ENCODE measurements at regions not wholly inside any gene's neighbourhood (a gene's known extent, or its start where the extent isn't known, plus 50 kb on each side); places are given as distances from the start of the nearest gene placed in this dataset.

GRCh38 chr3:193909387-193909786, 226.6 kb upstream of the HES1 start:
- peaks cover 13% of the 10 kb centered on the region for H3K27me3 Mint-ChIP-seq (ENCODE audit: low read depth)
- peaks cover 24 to 26% of the 10 kb centered on the region in 2 experiments for H3K4me1 Mint-ChIP-seq

More at GRCh38 chr3:193909387-193909786, 226.6 kb upstream of the HES1 start:
- no CpG with 5 or more reads among the region's 2 CpGs for WGBS (ENCODE audit: extremely low coverage, insufficient read length, low lambda C conversion rate)
- Histone ChIP-seq H2AFZ (ENCODE audit: low read length) (no peak overlapping the region), H2BK15ac (ENCODE audit: low read depth, low read length) (no peak overlapping the region), H3K23ac (ENCODE audit: insufficient read length, low read depth, low read length) (no peak overlapping the region), H3K9ac (ENCODE audit: extremely low read depth, insufficient read length, low read length) (no peak overlapping the region), H3K4ac (ENCODE audit: low read depth, low read length) (no peak overlapping the region), H2BK5ac (ENCODE audit: insufficient read length, low read length) (no peak overlapping the region), H3T11ph (ENCODE audit: low read length) (no peak overlapping the region), H2AK5ac (ENCODE audit: insufficient read length, low read length) (no peak overlapping the region), H3K27me3 (ENCODE audit: insufficient read depth, low read length) (no peaks in the 10 kb centered on the region), H3K27ac (ENCODE audit: insufficient read length, low read depth, low read length) (no peak overlapping the region), H4K8ac (replicated peaks; ENCODE audit: insufficient read length, low read depth, low read length) (no peak overlapping the region), H4K91ac (ENCODE audit: insufficient read length, low read depth, low read length) (no peak overlapping the region), H2BK20ac (ENCODE audit: low read depth, low read length, poor library complexity, severe bottlenecking) (no peak overlapping the region), H3K14ac (ENCODE audit: insufficient read depth, low read length) (no peak overlapping the region), H4K20me1 (ENCODE audit: control insufficient read depth, insufficient read depth, insufficient read length) (no peaks in the 10 kb centered on the region), H3K18ac (ENCODE audit: insufficient read length, low read depth, low read length) (no peak overlapping the region), H3K79me1 (ENCODE audit: insufficient read depth, low read depth, low read length, poor library complexity, severe bottlenecking) (no peaks in the 10 kb centered on the region), H3K79me2 (ENCODE audit: insufficient read depth, low read length) (no peaks in the 10 kb centered on the region), H3K56ac (ENCODE audit: insufficient read length, low read depth, low read length) (no peak overlapping the region), H2BK120ac (ENCODE audit: low read depth, low read length, poor library complexity, severe bottlenecking) (no peak overlapping the region), H3K4me1 (ENCODE audit: insufficient read depth, low read length) (no peaks in the 10 kb centered on the region), H3K23me2 (ENCODE audit: insufficient read length, low read depth, low read length, poor library complexity, severe bottlenecking) (no peaks in the 10 kb centered on the region), H2BK12ac (ENCODE audit: insufficient read length, low read depth, low read length) (no peak overlapping the region), H3K9me3 (ENCODE audit: control insufficient read depth, low read depth, low read length) (no peaks in the 10 kb centered on the region), H3K4me2 (ENCODE audit: insufficient read depth, insufficient read length, low read length) (no peak overlapping the region), H4K5ac (ENCODE audit: insufficient read length, low read depth, low read length) (no peak overlapping the region)
- Mint-ChIP-seq H3K9me3 (peaks cover 6 to 8% of the 10 kb centered on the region in 2 experiments), H3K27ac (no peak overlapping the region), H3K36me3 (ENCODE audit: insufficient read depth in 1 of 3, low read depth in 3 of 3) (peaks cover 4 to 13% (median 6%) of the 10 kb centered on the region in 3 experiments; a peak in 3 of 7 replicates), H3K4me3 (no peak overlapping the region)
- no peak for TF ChIP-seq CTCF (conservative IDR thresholded peaks at IDR 0.05)
- no peak for DNase-seq

Data from H9 (cell line).